Spleen (tissue), 7 donors: ENCODE measurements at regions not wholly inside any gene's neighbourhood (a gene's known extent, or its start where the extent isn't known, plus 50 kb on each side); places are given as distances from the start of the nearest gene placed in this dataset.

Experiments
- CTCF ChIP-seq, 11 experiments: fragments of 200-600 bp in 7 of 11; fragments of 450-650 bp in 4 of 11; sonication (generic) in 4 of 11; IDR thresholded peaks in 8 of 11; conservative IDR thresholded peaks in 3 of 11; 1 replicate in 7 of 11; 2 replicates in 4 of 11; pipeline versions ENCODE4 v1.4.0 to v1.8.0; 2016 to 2021; ENCODE audit warnings: antibody characterized with exemption in 11 of 11, inconsistent platforms in 4 of 11, mild to moderate bottlenecking in 1 of 11
- POLR2A ChIP-seq, 3 donors: fragments of 450-650 bp; IDR thresholded peaks; one replicate each; pipeline ENCODE4 v1.5.1; 2017; ENCODE audit warnings: antibody characterized with exemption in 3 of 3, mild to moderate bottlenecking in 1 of 3
- POLR2AphosphoS5 ChIP-seq, 3 donors: sonication (generic); formaldehyde crosslinking; IDR thresholded peaks; one replicate each; pipeline ENCODE4 v1.5.1; 2017; ENCODE audit warnings: antibody characterized with exemption in 3 of 3
- donor health status: DM: no; HTN: no; CAD: no; lungs with moderate emphysema.
- donor health status: DM: no; HTN: no; CAD: no.
- donor health status: DM: no; HTN: no; CAD: no.

GRCh38 chr17:6323626-6324356 is 111.1 kb downstream of the AIPL1 start:
- TF ChIP-seq POLR2AphosphoS5 (IDR thresholded peaks at IDR 0.05), result no peak
- no peak for TF ChIP-seq POLR2A (IDR thresholded peaks at IDR 0.05)
- TF ChIP-seq CTCF (IDR thresholded peaks at IDR 0.05 in 8 of 11, conservative IDR thresholded peaks at IDR 0.05 in 3 of 11), result no peak
